ENCODE measurements at regions not wholly inside any gene's neighbourhood (a gene's known extent, or its start where the extent isn't known, plus 50 kb on each side); places are given as distances from the start of the nearest gene placed in this dataset.

DNA sequence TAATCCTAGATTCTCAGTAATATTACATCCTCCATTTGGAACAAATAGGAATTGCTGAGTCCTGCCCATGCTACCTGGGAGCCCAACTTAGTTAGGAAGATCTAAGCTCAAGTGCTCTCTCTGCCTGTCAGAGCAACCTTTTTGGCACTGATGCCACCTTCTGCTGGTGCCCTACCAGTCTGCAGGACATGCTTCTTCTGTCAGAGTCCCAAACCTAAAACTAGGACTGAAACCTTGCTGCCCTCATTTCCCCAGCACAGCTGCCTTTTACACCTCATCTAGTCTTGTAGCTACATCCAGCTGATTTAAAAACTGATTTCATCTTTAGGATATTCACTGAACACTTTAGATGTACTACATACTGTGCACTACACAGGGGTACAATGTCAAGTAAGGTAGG, 118.7 kb downstream of the LYPLAL1 start (continued):
- TF ChIP-seq MAX (IDR thresholded peaks at IDR 0.05) (no peak), CEBPB (IDR thresholded peaks at IDR 0.05; ENCODE audit: low read depth) (no peak), EZH2phosphoT487 (IDR thresholded peaks at IDR 0.05; ENCODE audit: borderline replicate concordance) (no peak), ZBTB33 (IDR thresholded peaks at IDR 0.05; ENCODE audit: extremely low read depth, insufficient replicate concordance, low read length) (no peak), RAD21 (IDR thresholded peaks at IDR 0.05; ENCODE audit: low read depth) (no peak), SP1 (IDR thresholded peaks at IDR 0.05; ENCODE audit: low read depth) (no peak), FOSL1 (IDR thresholded peaks at IDR 0.05; ENCODE audit: low read depth) (no peak), POLR2AphosphoS5 (IDR thresholded peaks at IDR 0.05; ENCODE audit: low read depth, low read length) (no peak), ELF1 (IDR thresholded peaks at IDR 0.05; ENCODE audit: borderline replicate concordance, low read depth) (no peak), YY1 (IDR thresholded peaks at IDR 0.05; ENCODE audit: extremely low read depth, insufficient replicate concordance, low read depth, low read length) (no peak), CBX3 (IDR thresholded peaks at IDR 0.05; ENCODE audit: low read depth) (no peak)

DNA sequence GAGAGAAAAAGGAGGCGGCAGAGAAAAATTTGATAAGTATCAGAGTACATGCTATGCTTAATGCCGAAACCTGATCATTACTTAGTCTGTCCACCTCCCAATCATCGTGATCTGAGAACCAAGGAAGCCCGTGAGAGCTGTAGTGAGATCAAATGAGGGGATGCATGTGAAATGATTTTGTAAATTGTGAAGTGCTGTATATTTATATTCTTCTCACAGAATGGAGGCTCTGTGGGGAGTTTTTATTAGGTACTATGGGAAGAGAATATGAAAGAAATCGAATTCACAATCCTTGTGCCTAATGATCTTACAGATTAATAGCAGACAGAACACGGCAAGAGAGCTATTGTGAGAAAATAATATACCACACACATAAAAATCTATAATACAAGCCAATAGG, 115.5 kb downstream of the LYPLAL1 start:
- Histone ChIP-seq H3K79me2 (ENCODE audit: insufficient read depth, low read length) (no peaks in the 10 kb centered on the region), H2AFZ (ENCODE audit: low read depth, low read length, poor library complexity, severe bottlenecking) (no peak overlapping the region), H3K36me3 (ENCODE audit: control insufficient read depth in 1 of 2, insufficient read depth in 2 of 2, low read length in 2 of 2) (no peaks in the 10 kb centered on the region), H3K9ac (ENCODE audit: low read length) (no peak overlapping the region), H3K9me3 (ENCODE audit: control insufficient read depth in 1 of 2, insufficient read depth in 1 of 2, low read depth in 1 of 2, low read length in 2 of 2) (no peaks in the 10 kb centered on the region), H3K9me2 (ENCODE audit: insufficient read depth) (no peaks in the 10 kb centered on the region), H4K20me1 (ENCODE audit: insufficient read depth) (no peaks in the 10 kb centered on the region), H3K4me3 (replicated peaks in 1 of 2; ENCODE audit: low read depth in 1 of 2, low read length in 2 of 2) (no peak overlapping the region), H3K27ac (ENCODE audit: low read depth, low read length) (no peak overlapping the region), H3K4me1 (ENCODE audit: control insufficient read depth in 1 of 2, insufficient read depth in 2 of 2, low read length in 2 of 2) (no peaks in the 10 kb centered on the region), H3K27me3 (ENCODE audit: insufficient read depth, low read length) (no peaks in the 10 kb centered on the region), H3K4me2 (ENCODE audit: low read length) (no peak overlapping the region)
- intact Hi-C loops (cut with micrococcal nuclease), result no loop called here
- RAD21 ChIA-PET (ENCODE audit: low non-redundant PET in 1 of 2, low total read pairs in 2 of 2, uncharacterized antibody in 2 of 2, unreplicated experiment in 2 of 2), result no interaction called here
- POLR2A ChIA-PET, result no interaction called here
- TF ChIP-seq, protein P1, sequence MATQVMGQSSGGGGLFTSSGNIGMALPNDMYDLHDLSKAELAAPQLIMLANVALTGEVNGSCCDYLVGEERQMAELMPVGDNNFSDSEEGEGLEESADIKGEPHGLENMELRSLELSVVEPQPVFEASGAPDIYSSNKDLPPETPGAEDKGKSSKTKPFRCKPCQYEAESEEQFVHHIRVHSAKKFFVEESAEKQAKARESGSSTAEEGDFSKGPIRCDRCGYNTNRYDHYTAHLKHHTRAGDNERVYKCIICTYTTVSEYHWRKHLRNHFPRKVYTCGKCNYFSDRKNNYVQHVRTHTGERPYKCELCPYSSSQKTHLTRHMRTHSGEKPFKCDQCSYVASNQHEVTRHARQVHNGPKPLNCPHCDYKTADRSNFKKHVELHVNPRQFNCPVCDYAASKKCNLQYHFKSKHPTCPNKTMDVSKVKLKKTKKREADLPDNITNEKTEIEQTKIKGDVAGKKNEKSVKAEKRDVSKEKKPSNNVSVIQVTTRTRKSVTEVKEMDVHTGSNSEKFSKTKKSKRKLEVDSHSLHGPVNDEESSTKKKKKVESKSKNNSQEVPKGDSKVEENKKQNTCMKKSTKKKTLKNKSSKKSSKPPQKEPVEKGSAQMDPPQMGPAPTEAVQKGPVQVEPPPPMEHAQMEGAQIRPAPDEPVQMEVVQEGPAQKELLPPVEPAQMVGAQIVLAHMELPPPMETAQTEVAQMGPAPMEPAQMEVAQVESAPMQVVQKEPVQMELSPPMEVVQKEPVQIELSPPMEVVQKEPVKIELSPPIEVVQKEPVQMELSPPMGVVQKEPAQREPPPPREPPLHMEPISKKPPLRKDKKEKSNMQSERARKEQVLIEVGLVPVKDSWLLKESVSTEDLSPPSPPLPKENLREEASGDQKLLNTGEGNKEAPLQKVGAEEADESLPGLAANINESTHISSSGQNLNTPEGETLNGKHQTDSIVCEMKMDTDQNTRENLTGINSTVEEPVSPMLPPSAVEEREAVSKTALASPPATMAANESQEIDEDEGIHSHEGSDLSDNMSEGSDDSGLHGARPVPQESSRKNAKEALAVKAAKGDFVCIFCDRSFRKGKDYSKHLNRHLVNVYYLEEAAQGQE (IDR thresholded peaks at IDR 0.05; ENCODE audit: low read depth), result no peak
- no peak for TF ChIP-seq ELF1 (IDR thresholded peaks at IDR 0.05; ENCODE audit: borderline replicate concordance, low read depth)
- TF ChIP-seq SRF (IDR thresholded peaks at IDR 0.05; ENCODE audit: low read depth), result no peak
- TF ChIP-seq EGR1 (IDR thresholded peaks at IDR 0.05; ENCODE audit: low read depth), result no peak
- no peak for TF ChIP-seq RAD21 (IDR thresholded peaks at IDR 0.05; ENCODE audit: low read depth)
- TF ChIP-seq, protein P2, sequence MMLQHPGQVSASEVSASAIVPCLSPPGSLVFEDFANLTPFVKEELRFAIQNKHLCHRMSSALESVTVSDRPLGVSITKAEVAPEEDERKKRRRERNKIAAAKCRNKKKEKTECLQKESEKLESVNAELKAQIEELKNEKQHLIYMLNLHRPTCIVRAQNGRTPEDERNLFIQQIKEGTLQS (IDR thresholded peaks at IDR 0.05), result no peak
- TF ChIP-seq POLR2A (IDR thresholded peaks at IDR 0.05; ENCODE audit: borderline replicate concordance, extremely low read depth, insufficient read depth, insufficient read length), result no peak
- no peak for TF ChIP-seq SIN3A (IDR thresholded peaks at IDR 0.05; ENCODE audit: low read depth)
- BruUV-seq (replicated peaks), result no TSS peak
- ATAC-seq, result no peak
- no peak for DNase-seq (ENCODE audit: low read depth, low spot score)
- CTCF ChIA-PET, result no interaction called here

Data from HCT116 (cell line).